ENCODE measurements at regions not wholly inside any gene's neighbourhood (a gene's known extent, or its start where the extent isn't known, plus 50 kb on each side); places are given as distances from the start of the nearest gene placed in this dataset.

- DNase-seq = no peak
Observed at GRCh38 chr11:64457416-64458010, 98.2 kb upstream of the SLC22A11 start.

DNA sequence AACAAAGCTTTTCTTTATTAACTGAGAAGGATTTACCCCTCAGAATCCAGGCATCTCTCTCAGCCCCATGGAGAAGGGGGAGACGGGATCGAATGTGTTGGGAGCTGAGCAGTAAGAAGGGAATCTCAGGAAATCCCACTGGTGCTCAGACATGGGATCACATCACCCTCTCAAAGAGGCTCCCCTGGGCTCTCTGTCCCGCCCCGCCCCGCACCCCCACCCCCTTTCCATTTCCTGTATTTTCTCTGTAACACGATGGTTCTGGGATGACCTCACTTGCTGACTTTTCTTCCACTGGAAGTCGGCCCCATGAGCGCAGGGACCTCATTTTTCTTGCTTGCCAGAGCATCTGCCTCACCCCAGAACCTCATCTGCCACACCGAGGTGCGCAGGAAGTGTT, 96.7 kb upstream of the SLC22A11 start:
- DNase-seq = no peak

GRCh38 chr11:64459609-64460008, 96.1 kb upstream of the SLC22A11 start:
- DNase-seq = no peak

- no peak for DNase-seq
Observed at GRCh38 chr11:64461081-64461480, 94.7 kb upstream of the SLC22A11 start.

DNA sequence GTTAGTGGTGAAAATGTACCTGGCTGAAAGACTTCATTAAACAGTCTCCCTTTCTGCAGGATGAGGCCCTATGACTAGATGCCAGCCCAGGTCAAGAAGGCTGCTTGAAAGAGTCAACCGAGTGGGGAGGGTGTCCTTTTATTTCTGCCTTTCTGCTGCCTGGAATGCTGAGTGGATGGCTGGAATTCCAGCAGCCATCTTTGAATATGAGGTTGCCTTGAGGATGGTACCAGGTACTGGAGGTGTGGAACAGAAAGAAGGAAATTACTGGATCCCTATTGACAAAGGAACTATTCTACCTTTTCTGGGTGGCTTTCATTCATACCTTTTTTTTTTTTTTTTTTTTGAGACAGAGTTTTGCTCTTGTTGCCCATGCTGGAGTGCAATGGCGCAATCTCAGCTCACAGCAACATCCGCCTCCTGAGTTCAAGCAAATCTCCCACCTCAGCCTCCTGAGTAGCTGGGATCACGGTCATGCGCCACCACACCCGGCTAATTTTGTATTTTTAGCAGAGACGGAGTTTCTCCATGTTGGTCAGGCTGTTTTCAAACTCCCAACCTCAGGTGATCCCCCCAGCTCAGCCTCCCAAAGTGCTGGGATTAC, 89.5 kb upstream of the SLC22A11 start:
- DNase-seq = no peak

DNA sequence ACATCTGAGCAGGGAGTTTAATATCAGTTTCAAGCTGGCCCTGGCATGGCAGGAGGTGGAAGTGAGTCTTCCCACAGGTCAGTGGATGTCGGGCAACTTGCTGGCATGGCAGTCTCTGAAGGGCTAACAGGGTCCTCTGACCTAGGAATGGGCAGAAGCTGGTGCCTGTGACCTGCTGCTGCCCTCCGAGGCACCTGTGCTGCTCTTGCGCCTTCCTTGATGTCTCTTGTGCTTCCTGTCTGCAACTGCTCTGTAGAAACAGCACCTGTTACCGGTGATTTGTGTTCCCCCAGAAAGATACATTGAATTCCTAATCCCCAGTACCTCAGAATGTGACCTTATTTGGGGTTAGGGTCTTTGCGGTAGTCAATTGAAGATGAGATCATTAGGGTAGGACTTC, 86.5 kb upstream of the SLC22A11 start:
- DNase-seq = no peak

GRCh38 chr11:64472593-64473455, 82.9 kb upstream of the SLC22A11 start:
- DNase-seq = no peak

DNA sequence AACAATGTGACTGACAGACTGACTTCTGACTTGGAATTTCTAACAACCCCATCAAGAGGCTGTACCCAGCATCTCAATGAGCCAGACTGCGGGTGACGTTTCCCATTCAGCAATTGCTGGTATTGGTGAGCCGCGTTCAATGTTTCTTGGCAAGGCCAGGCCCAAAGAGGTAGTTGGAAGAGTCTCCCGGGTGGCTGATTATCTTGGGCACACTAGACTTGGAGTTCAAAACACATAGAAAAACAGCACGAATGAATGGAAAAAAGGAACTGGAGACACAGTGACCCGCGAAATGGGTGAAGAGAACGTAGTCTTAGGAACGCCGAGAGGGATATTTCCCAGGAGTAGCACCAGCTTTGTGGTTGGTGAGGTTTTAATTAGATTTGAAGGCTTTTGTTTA, 81.1 kb upstream of the SLC22A11 start:
- no peak for DNase-seq

DNA sequence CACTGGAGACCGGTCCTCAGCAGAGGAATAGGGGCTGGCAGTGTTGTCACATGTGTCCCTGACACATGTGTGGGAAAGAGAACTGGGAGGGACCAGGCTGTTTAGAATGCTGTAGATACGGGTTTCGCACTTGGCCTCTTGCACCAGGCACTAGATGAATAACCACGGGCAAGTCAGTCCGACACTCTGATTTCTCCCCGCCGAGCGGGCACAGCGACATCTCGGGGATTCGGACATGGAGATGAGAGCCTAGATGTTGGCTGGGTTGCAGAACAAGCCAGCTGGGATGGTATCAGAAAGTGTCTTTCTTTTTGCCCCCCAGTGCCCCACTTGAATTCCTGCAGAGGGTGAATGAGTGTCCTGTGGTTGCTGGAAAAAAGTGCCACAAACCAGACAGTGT, 80.6 kb upstream of the SLC22A11 start:
- no peak for DNase-seq

- DNase-seq = no peak
Observed at GRCh38 chr11:64476881-64477280, 78.9 kb upstream of the SLC22A11 start.

DNA sequence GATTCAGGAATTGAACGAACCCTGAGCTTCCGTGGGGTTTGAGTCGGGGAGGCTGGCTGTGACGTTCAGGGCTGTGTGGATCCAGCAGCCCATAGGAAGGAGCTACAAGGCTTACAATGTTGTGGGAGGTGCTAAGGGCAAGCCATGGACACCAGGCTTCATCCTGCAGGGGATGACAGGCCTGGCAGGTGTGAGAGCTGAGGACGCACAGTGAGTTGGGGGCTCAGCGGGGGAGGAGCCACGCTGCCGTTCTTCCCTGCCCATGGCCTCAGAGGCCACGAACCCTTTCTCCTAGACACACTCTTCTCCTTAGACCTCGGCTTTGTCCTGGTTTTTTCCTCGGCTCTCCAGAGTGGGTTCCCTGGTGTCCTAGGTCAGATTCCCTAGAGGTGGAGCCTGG, 78.1 kb upstream of the SLC22A11 start:
- DNase-seq = no peak

GRCh38 chr11:64482588-64482987, 73.2 kb upstream of the SLC22A11 start:
- no peak for DNase-seq

- no peak for DNase-seq
Observed at GRCh38 chr11:64484191-64485022, 71.3 kb upstream of the SLC22A11 start.

- DNase-seq = no peak
Observed at GRCh38 chr11:64485074-64485473, 70.7 kb upstream of the SLC22A11 start.

DNA sequence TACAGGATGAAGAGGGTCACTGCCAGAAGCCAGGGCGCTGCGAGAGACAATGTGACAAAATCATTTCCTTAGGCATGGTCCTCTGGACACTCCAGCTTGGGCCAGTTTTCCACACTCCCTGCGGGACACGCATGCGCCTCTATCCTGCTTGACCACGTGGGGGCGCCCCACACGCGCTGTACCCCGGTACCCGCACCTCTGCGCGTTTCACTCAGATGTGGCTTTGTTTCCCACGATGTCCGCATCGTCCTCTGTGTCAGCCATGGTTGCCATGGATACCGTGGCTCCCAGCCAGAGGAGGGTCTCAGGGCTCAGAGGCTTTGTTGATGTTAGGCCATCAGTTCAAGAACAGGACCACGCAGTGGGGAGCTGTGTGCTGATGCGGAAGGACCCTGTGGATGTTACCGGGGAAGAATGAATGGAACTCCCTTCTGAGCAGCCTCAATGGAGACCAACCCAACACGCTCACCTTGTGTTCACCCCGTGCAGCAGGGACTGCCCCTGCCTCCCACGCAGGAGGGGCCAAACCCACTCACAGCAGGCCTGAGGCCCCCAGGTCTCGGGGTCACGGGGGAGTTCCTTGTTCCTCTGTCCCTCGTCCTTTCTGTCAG, 65.8 kb upstream of the SLC22A11 start:
- peak; percentile 62 to 67 for DNase-seq

DNA sequence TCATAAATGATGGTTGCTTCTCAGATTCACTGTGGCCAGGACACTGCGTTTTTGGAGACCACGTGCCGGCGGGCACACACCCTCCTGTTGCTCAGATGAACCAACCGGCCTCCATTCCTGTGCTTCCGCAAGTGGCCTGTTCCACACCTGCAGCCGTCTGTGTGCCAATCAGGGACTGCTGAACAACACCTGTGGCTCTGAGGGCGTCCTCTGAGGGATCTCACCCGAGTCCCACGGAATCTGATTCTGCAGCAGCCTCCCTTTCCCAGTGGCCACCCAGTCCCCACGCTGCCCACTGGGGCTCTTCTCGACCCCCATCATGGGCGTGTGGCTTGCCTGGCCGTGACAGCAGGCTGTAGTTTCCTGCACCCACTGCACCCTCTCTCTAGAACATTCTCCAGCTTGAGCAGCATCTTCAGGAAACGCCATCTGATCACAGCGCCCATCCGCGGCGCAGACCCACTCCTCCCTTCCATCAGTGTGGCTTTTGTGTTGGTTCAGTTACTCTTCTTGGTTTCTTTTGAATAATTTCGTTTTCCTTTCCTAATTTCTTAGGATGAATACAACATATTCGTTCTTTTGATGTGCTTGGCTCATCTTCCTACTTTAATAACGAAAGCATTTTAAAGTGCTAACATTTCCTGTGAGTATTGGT, 65.1 kb upstream of the SLC22A11 start:
- DNase-seq = peak; percentile 1 to 37

DNA sequence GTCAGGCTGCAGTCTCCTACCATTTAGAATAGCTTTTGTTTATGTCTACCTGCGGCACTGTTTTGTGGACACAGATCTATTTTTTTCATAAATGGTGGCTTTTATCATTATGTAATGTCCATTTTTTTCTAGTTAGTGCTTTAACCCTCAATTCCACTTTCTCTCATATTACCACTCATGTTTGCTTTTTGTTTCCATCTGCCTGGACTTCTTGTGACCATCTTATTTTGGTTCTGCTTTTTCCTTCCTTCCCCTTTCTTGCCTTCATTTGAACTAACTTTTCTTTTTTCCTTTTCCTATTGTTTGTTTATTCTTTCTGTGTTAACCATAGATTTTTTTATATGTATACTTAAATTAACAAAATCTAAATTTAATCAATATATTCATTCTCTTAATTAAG, 63.2 kb upstream of the SLC22A11 start:
- peak; percentile 81 to 83 for DNase-seq

GRCh38 chr11:64498136-64498535, 57.6 kb upstream of the SLC22A11 start:
- DNase-seq = peak; percentile 56 to 63

DNA sequence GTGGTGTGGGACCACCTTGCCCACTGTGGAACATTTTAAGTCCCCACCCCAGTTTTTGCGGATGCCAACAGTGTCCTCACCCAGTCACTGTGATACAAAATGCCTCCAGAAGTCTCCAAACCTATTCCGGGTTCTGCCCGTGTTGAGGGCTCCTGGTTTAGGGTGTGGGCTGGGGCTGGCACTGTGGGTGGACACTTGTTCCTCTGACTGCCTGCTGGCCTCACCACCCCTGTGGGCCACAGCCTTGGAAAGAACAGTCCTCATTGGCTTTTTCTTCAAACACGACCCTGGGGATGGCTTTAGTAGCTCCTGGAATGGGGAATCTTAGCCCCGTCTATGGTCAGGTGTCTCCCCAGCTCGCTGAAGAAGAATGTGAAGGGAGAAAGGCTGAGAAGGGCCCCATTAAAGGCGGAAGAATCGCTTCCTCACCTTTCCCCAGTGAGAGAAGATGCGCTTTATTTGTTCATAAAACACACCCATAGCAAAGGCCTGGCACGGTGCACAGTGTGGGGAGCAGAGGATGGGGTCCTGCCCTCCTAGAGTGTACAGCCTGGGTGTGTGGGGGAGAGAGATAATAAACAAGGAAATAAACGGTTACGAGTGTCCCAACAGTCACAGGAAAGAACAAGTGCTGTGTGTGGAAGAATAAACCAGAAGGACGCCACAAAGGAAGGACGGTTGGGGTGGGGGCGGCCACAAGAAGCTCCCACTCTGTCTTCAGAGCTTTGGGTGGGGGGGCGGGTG, 56.3 kb upstream of the SLC22A11 start:
- DNase-seq = peak; percentile 97

DNA sequence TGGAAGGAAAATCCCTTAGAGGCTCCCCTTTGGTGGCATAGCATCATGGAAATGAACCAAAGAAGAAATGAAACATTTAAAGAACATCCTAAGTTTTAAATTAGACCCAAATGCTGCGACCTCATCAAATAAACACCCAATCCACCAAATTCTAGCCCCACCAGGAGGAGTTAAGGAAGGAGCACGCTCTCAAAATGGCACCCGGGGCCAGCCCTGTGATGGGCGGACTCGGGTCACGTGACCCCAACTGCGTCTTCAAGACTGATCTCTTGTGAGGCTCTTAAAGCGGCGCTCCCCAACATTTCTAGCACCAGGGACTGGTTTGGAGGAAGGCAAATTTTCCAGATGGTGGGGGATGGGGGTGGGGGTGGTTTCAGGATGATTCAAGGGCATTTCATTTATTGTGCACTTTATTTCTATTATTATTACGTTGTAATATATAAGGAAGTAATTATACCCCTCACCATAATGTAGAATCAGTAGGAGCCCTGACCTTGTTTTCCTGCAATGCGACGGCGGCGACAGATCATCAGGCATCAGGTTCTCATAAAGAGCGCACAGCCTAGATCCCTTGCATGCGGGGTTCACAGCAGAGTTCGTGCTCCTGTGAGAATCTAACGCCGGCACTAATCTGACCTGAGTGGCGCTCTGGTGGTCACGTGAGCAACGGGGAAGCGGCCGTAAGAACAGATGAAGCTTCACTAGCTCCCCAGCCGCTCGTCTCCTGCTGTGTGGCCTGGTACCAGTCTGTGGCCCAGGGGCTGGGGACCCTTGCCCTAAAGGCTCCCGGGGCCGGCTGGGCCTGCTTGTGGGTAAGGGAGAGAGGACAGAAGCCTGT, 55.3 kb upstream of the SLC22A11 start:
- peak; percentile 91 to 95 for DNase-seq
